ENCODE measurements at regions not wholly inside any gene's neighbourhood (a gene's known extent, or its start where the extent isn't known, plus 50 kb on each side); places are given as distances from the start of the nearest gene placed in this dataset.

- TF ChIP-seq ZNF462 (CRISPR knock-in tag; IDR thresholded peaks at IDR 0.05) (no peak), ZNF331 (CRISPR knock-in tag; IDR thresholded peaks at IDR 0.05; ENCODE audit: low read depth) (no peak)
Observed at GRCh38 chr4:12697970-12698369, 786.2 kb downstream of the RAB28 start (continued).

GRCh38 chr4:12692815-12693214 is 791.3 kb downstream of the RAB28 start:
- Histone ChIP-seq H3K27me3 (ENCODE audit: insufficient read depth) (no peaks in the 10 kb centered on the region), H3K27ac (ENCODE audit: low read depth) (no peak overlapping the region), H3K4me2 (no peak overlapping the region), H3F3A (replicated peaks; ENCODE audit: low read depth) (no peaks in the 10 kb centered on the region), H3K9me2 (ENCODE audit: insufficient read depth) (no peaks in the 10 kb centered on the region; the same call in 1 of the 2 replicates), H3K4me1 (ENCODE audit: insufficient read depth) (no peaks in the 10 kb centered on the region), H3K4me3 (no peak overlapping the region), H3K36me3 (ENCODE audit: insufficient read depth) (no peaks in the 10 kb centered on the region), H4K20me1 (replicated peaks; ENCODE audit: insufficient read depth) (no peaks in the 10 kb centered on the region), H2AFZ (no peak overlapping the region), H3K79me2 (replicated peaks; ENCODE audit: insufficient read depth) (no peaks in the 10 kb centered on the region)
- Mint-ChIP-seq H3K36me3 (ENCODE audit: low read depth) (no peaks in the 10 kb centered on the region), H3K27me3 (ENCODE audit: insufficient read depth, low read depth, poor library complexity) (no peaks in the 10 kb centered on the region), H3K4me3 (no peak overlapping the region), H3K9me3 (no peaks in the 10 kb centered on the region), H3K27ac (no peak overlapping the region), H3K4me1 (no peaks in the 10 kb centered on the region)
- DNase-seq (ENCODE audit: low spot score) (no peak), ATAC-seq (no peak)
- TF ChIP-seq STAT1 (IDR thresholded peaks at IDR 0.05; ENCODE audit: unreplicated experiment), result no peak

GRCh38 chr4:12691168-12691567 is 793.0 kb downstream of the RAB28 start:
- H3K4me1 Mint-ChIP-seq, result no peaks in the 10 kb centered on the region
- no peaks in the 10 kb centered on the region for H3K27me3 ChIP-seq (ENCODE audit: insufficient read depth)
- peaks cover 3% of the 10 kb centered on the region; the same call in 1 of the 2 replicates for H3K9me2 ChIP-seq (ENCODE audit: insufficient read depth)
- H3K4me3 ChIP-seq, result no peak overlapping the region
- no peaks in the 10 kb centered on the region for H3K4me1 ChIP-seq (ENCODE audit: insufficient read depth)
- no peaks in the 10 kb centered on the region for H3K36me3 Mint-ChIP-seq (ENCODE audit: low read depth)
- H3K36me3 ChIP-seq (ENCODE audit: insufficient read depth), result no peaks in the 10 kb centered on the region
- no peak overlapping the region for H3K4me3 Mint-ChIP-seq
- H3K27ac Mint-ChIP-seq, result no peak overlapping the region
- no peak overlapping the region for H2AFZ ChIP-seq
- no peaks in the 10 kb centered on the region for H3F3A ChIP-seq (replicated peaks; ENCODE audit: low read depth)
- DNase-seq (ENCODE audit: low spot score), result no peak
- H3K79me2 ChIP-seq (replicated peaks; ENCODE audit: insufficient read depth), result no peaks in the 10 kb centered on the region
- no peak overlapping the region for H3K27ac ChIP-seq (ENCODE audit: low read depth)
- no peaks in the 10 kb centered on the region for H3K27me3 Mint-ChIP-seq (ENCODE audit: insufficient read depth, low read depth, poor library complexity)
- no peak overlapping the region for H3K4me2 ChIP-seq
- H3K9me3 Mint-ChIP-seq, result no peaks in the 10 kb centered on the region
- no peak for ATAC-seq
- H4K20me1 ChIP-seq (replicated peaks; ENCODE audit: insufficient read depth), result no peaks in the 10 kb centered on the region
- no peak for TF ChIP-seq CREB1 (CRISPR knock-in tag; IDR thresholded peaks at IDR 0.05; ENCODE audit: low read depth)
- TF ChIP-seq EZH2phosphoT487 (IDR thresholded peaks at IDR 0.05; ENCODE audit: unreplicated experiment), result no peak
- no peak for TF ChIP-seq CTCF (conservative IDR thresholded peaks at IDR 0.05; ENCODE audit: low read depth in 2 of 2)
- TF ChIP-seq EZH2 (IDR thresholded peaks at IDR 0.05; ENCODE audit: low read depth, unreplicated experiment), result no peak
- no peak for TF ChIP-seq JUNB (IDR thresholded peaks at IDR 0.05; ENCODE audit: unreplicated experiment)
